ENCODE measurements at regions not wholly inside any gene's neighbourhood (a gene's known extent, or its start where the extent isn't known, plus 50 kb on each side); places are given as distances from the start of the nearest gene placed in this dataset.

GRCh38 chr2:180141600-180141999 lies 134.5 kb upstream of the CWC22 start:
- Histone ChIP-seq H3K27me3 (ENCODE audit: control insufficient read depth, insufficient read depth, low read length, poor library complexity, severe bottlenecking) (no peaks in the 10 kb centered on the region), H3K9me3 (ENCODE audit: control insufficient read depth, low read length) (no peaks in the 10 kb centered on the region), H3K27ac (ENCODE audit: low read depth, low read length) (no peak overlapping the region), H3K36me3 (ENCODE audit: control insufficient read depth, insufficient read depth, low read length) (no peaks in the 10 kb centered on the region), H3K4me1 (ENCODE audit: control insufficient read depth, insufficient read depth, low read length) (no peaks in the 10 kb centered on the region), H3K4me3 (ENCODE audit: low read length) (no peak overlapping the region), H3K9ac (ENCODE audit: extremely low read depth, low read length, poor library complexity, severe bottlenecking) (no peak overlapping the region)
- no peak for DNase-seq
- no peak for TF ChIP-seq CTCF (conservative IDR thresholded peaks at IDR 0.05)
- Mint-ChIP-seq H3K4me3 (no peak overlapping the region), H3K27me3 (ENCODE audit: insufficient read depth) (no peaks in the 10 kb centered on the region), H3K9me3 (no peaks in the 10 kb centered on the region), H3K27ac (no peak overlapping the region), H3K4me1 (peaks cover 6% of the 10 kb centered on the region), H3K36me3 (ENCODE audit: low read depth) (no peaks in the 10 kb centered on the region)
- WGBS, 2 experiments (ENCODE audit: insufficient coverage in 1 of 2, insufficient read length in 1 of 2): 80 to 84% methylated on average over 2 of the region's 2 CpGs

GRCh38 chr2:180133736-180134135 lies 126.6 kb upstream of the CWC22 start:
- Mint-ChIP-seq H3K27ac (no peak overlapping the region), H3K36me3 (ENCODE audit: low read depth) (no peaks in the 10 kb centered on the region), H3K9me3 (no peaks in the 10 kb centered on the region), H3K27me3 (ENCODE audit: insufficient read depth) (no peaks in the 10 kb centered on the region), H3K4me3 (no peak overlapping the region), H3K4me1 (peaks cover 11% of the 10 kb centered on the region)
- Histone ChIP-seq H3K27ac (ENCODE audit: low read depth, low read length) (no peak overlapping the region), H3K4me1 (ENCODE audit: control insufficient read depth, insufficient read depth, low read length) (no peaks in the 10 kb centered on the region), H3K27me3 (ENCODE audit: control insufficient read depth, insufficient read depth, low read length, poor library complexity, severe bottlenecking) (no peaks in the 10 kb centered on the region), H3K4me3 (ENCODE audit: low read length) (no peak overlapping the region), H3K9ac (ENCODE audit: extremely low read depth, low read length, poor library complexity, severe bottlenecking) (no peak overlapping the region), H3K36me3 (ENCODE audit: control insufficient read depth, insufficient read depth, low read length) (no peaks in the 10 kb centered on the region), H3K9me3 (ENCODE audit: control insufficient read depth, low read length) (no peaks in the 10 kb centered on the region)
- no peak for TF ChIP-seq CTCF (conservative IDR thresholded peaks at IDR 0.05)
- DNase-seq: no peak
- 13% methylated on average over 1 of the region's 1 CpG; no CpG with 5 or more reads in 1 of the 2 experiments for WGBS, 2 experiments (ENCODE audit: insufficient coverage in 1 of 2, insufficient read length in 1 of 2)

- H3K4me3 Mint-ChIP-seq: no peak overlapping the region
- Histone ChIP-seq H3K4me3 (ENCODE audit: low read length) (no peak overlapping the region), H3K9me3 (ENCODE audit: control insufficient read depth, low read length) (no peaks in the 10 kb centered on the region), H3K9ac (ENCODE audit: extremely low read depth, low read length, poor library complexity, severe bottlenecking) (no peak overlapping the region), H3K27me3 (ENCODE audit: control insufficient read depth, insufficient read depth, low read length, poor library complexity, severe bottlenecking) (no peaks in the 10 kb centered on the region), H3K27ac (ENCODE audit: low read depth, low read length) (no peak overlapping the region), H3K36me3 (ENCODE audit: control insufficient read depth, insufficient read depth, low read length) (no peaks in the 10 kb centered on the region), H3K4me1 (ENCODE audit: control insufficient read depth, insufficient read depth, low read length) (no peaks in the 10 kb centered on the region)
- no peaks in the 10 kb centered on the region for H3K36me3 Mint-ChIP-seq (ENCODE audit: low read depth)
- TF ChIP-seq CTCF (conservative IDR thresholded peaks at IDR 0.05): no peak
- no peaks in the 10 kb centered on the region for H3K27me3 Mint-ChIP-seq (ENCODE audit: insufficient read depth)
- H3K9me3 Mint-ChIP-seq: no peaks in the 10 kb centered on the region
- DNase-seq: no peak
- H3K27ac Mint-ChIP-seq: no peak overlapping the region
- peaks cover 12% of the 10 kb centered on the region for H3K4me1 Mint-ChIP-seq
Measured at GRCh38 chr2:180130403-180130802, 123.3 kb upstream of the CWC22 start.
